MCF 10A (cell line): ENCODE measurements at regions not wholly inside any gene's neighbourhood (a gene's known extent, or its start where the extent isn't known, plus 50 kb on each side); places are given as distances from the start of the nearest gene placed in this dataset.

ENCODE experiments used
- BruUV-seq: library from RNA; stranded (reverse); fragments of 400-500 nt; replicated peaks from 2 replicates; lab custom pipeline; 2021; lab: Mats Ljungman, UMichigan
- CTCF ChIA-PET: fragments of 300-600 bp; sonication (Branson Sonifier 250); formaldehyde crosslinking; extraction: SDS; loops from one replicate; lab custom pipeline; 2021; ENCODE audit warnings: antibody characterized with exemption, inconsistent platforms; lab: Yijun Ruan, JAX
- POLR2A ChIA-PET: fragments of 300-600, 350-650 bp; sonication (Branson Sonifier 250); formaldehyde crosslinking; extraction: SDS; loops from one replicate; lab custom pipeline; 2020; ENCODE audit warnings: antibody characterized with exemption, inconsistent platforms; lab: Yijun Ruan, JAX
- DNase-seq: peaks from one replicate; pipeline ENCODE4 v3.0.0-alpha.2; 2018; ENCODE audit not compliant: unreplicated experiment
- H3K27ac Mint-ChIP-seq: one replicate; pipeline ENCODE4 v1.8.0; 2022; ENCODE audit warnings: mild to moderate bottlenecking, low read depth, mixed read lengths; ENCODE audit not compliant: unreplicated experiment
- H3K27me3 Mint-ChIP-seq: one replicate; pipeline ENCODE4 v1.8.0; 2022; ENCODE audit warnings: mixed read lengths; ENCODE audit not compliant: insufficient read depth, unreplicated experiment
- H3K36me3 Mint-ChIP-seq: one replicate; pipeline ENCODE4 v1.8.0; 2022; ENCODE audit warnings: mild to moderate bottlenecking, moderate library complexity, mixed read lengths; ENCODE audit not compliant: insufficient read depth, unreplicated experiment
- H3K4me1 Mint-ChIP-seq: one replicate; pipeline ENCODE4 v1.8.0; 2022; ENCODE audit warnings: mixed read lengths; ENCODE audit not compliant: insufficient read depth, unreplicated experiment
- H3K4me3 Mint-ChIP-seq: one replicate; pipeline ENCODE4 v1.8.0; 2022; ENCODE audit warnings: mild to moderate bottlenecking, moderate library complexity, mixed read lengths; ENCODE audit not compliant: unreplicated experiment
- H3K9me3 Mint-ChIP-seq: one replicate; pipeline ENCODE4 v1.8.0; 2022; ENCODE audit warnings: mixed read lengths; ENCODE audit not compliant: unreplicated experiment
- CTCF ChIP-seq: fragments of 200-600 bp; IDR thresholded peaks from one replicate; pipeline ENCODE4 v1.8.0; 2022; ENCODE audit warnings: antibody characterized with exemption, mild to moderate bottlenecking; ENCODE audit not compliant: unreplicated experiment
- intact Hi-C: fragments of 100-400 bp; cut with micrococcal nuclease; formaldehyde crosslinking; loops from 2 replicates; pipeline ENCODE4 v1.14.1; 2022

DNA sequence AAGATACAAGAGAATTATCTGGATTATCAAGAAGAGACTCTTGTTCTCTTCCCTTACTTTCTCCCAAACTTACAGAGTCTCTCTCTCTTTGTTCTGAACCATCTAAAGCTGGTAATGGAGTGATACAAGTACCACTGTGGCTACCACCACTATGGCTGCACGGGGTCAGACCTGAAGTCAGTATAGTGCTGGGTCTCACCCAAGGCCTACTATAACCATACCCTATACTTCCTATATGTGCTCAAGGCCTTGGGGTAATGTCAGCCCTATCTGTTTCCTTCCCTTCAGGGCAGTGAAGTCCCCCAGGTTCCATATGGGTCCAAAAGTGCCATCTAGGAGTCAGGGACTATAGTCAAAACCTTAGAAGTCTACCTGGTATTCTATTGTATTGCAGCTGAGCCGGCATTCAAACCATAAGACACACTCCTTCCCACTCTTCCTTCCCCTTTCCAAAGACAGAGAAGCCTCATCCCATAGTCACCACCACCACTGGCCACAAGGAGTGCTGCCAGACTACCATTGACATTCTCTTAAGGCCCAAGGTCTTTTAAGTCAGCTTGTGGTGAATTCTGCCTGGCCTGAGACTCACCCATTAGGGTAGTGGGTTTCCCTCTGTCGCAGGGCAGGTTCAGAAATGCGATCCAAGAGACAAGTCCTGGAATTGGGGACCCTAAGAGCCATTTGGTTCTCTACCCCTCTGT is 615.0 kb upstream of the NECTIN3 start:
- Mint-ChIP-seq H3K9me3 (peaks cover 27% of the 10 kb centered on the region), H3K4me3 (no peak overlapping the region), H3K27ac (no peak overlapping the region), H3K27me3 (no peaks in the 10 kb centered on the region), H3K36me3 (no peaks in the 10 kb centered on the region), H3K4me1 (no peaks in the 10 kb centered on the region)
- intact Hi-C loops, result no loop called here
- ChIA-PET CTCF (interaction anchor here (0.6 kb wide), 1 partner anchor 1219 kb away, joined by 3 read pairs; no protein-coding TSS in a partner anchor), POLR2A (no interaction called here)
- no peak for TF ChIP-seq CTCF
- DNase-seq, result no peak
- BruUV-seq, result no TSS peak

DNA sequence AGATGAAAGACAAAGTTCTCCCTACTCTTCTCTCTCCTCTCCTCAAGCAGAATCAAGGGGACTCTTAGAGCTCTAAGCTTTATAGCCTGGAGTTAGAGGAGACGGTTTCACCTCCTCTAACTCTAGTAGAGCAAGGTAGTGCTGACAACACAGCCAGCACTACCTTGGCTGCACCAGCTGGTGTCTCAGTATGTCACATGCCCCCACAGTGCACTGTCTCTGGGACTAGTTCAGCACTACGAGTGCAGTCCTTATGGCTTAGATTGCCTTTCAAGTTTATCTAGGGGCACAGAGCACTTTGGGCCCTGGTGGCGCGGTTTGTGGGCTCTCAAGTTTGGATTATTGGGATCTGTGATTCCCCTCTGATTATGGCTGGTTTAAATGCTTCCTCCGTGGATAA is 614.1 kb upstream of the NECTIN3 start:
- BruUV-seq, result no TSS peak
- ChIA-PET CTCF (no interaction called here), POLR2A (no interaction called here)
- no peak overlapping the region for H3K4me3 Mint-ChIP-seq
- DNase-seq, result no peak
- H3K27me3 Mint-ChIP-seq, result no peaks in the 10 kb centered on the region
- intact Hi-C loops, result no loop called here
- no peaks in the 10 kb centered on the region for H3K36me3 Mint-ChIP-seq
- H3K9me3 Mint-ChIP-seq, result peaks cover 27% of the 10 kb centered on the region
- no peak for TF ChIP-seq CTCF
- H3K27ac Mint-ChIP-seq, result no peak overlapping the region
- no peaks in the 10 kb centered on the region for H3K4me1 Mint-ChIP-seq

DNA sequence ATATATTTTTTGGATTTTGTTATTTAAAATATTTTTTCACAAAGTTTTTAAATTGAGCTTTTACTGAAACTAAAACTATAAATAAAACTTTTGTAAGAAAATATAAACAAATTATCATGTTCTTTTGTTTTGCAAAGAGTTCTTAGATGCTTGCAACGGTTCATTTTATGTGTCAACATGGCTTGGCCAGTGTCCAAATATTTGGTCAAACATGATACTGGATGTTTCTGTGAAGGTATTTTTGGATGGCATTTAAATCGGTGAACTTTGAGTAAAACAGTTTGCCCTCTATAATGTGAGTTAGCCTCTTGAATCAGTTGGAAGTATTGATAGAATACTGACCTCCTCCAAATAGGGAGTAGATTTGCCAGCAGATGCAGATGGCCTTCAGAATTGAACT is 612.6 kb upstream of the NECTIN3 start:
- BruUV-seq, result no TSS peak
- Mint-ChIP-seq H3K4me3 (no peak overlapping the region), H3K9me3 (peaks cover 27% of the 10 kb centered on the region), H3K27me3 (no peaks in the 10 kb centered on the region), H3K27ac (no peak overlapping the region), H3K36me3 (no peaks in the 10 kb centered on the region), H3K4me1 (no peaks in the 10 kb centered on the region)
- peak; percentile 41 for DNase-seq
- ChIA-PET CTCF (no interaction called here), POLR2A (interaction anchor here (0.7 kb wide), 1 partner anchor 114 kb away, joined by 3 read pairs; no protein-coding TSS in a partner anchor)
- no peak for TF ChIP-seq CTCF
- intact Hi-C loops, result no loop called here

DNA sequence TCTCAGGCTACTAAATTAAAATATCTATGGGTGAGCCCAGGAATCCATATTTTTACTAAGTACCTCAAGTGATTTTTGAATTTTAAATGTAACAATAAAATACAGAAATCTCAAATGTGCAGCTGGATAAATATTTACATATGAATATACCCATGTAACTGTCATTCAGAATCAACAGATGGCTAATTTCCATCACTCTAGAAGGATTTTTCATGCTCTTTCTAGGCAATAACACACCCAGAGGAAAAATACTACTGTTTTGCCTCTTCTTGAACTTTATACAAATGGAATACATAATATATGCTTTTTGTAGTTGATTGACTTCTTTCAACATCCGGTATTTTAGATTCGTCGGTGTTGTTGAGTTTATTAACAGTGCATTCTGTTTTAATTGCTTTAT is 601.3 kb upstream of the NECTIN3 start:
- TF ChIP-seq CTCF, result no peak
- intact Hi-C loops, result no loop called here
- Mint-ChIP-seq H3K27me3 (no peaks in the 10 kb centered on the region), H3K27ac (no peak overlapping the region), H3K4me1 (no peaks in the 10 kb centered on the region), H3K9me3 (no peaks in the 10 kb centered on the region), H3K36me3 (no peaks in the 10 kb centered on the region), H3K4me3 (no peak overlapping the region)
- CTCF ChIA-PET, result no interaction called here
- no peak for DNase-seq
- POLR2A ChIA-PET, result no interaction called here
- BruUV-seq, result no TSS peak
